ENCODE measurements at regions not wholly inside any gene's neighbourhood (a gene's known extent, or its start where the extent isn't known, plus 50 kb on each side); places are given as distances from the start of the nearest gene placed in this dataset.

DNA sequence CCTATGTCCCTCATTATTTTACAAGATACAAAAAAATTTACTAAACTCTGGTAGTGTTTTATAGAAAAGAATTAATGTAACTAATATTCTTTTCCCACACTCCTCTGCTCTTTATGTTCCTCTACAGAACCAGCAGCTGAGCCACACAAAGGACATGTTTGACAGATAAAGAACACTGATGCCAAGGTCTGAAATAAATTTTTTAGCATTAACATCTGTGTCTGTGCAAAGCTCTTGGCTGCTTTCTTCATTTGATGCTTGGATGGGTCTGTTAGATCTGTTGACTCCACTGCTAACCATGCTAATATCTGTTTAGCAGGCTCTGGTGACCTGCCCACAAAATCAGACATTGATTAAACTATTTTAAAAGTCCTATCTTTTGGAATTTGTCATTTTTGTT lies 2363.8 kb downstream of the PCDH9 start:
- no peaks in the 10 kb centered on the region for H4K20me1 ChIP-seq (ENCODE audit: insufficient read depth)
- BruUV-seq (replicated peaks) = no TSS peak
- no peaks in the 10 kb centered on the region for H3K36me3 ChIP-seq (ENCODE audit: control insufficient read depth in 1 of 2, insufficient read depth in 2 of 2, low read length in 2 of 2)
- ChIA-PET CTCF (no interaction called here), POLR2A (no interaction called here), RAD21 (ENCODE audit: low non-redundant PET in 1 of 2, low total read pairs in 2 of 2, uncharacterized antibody in 2 of 2, unreplicated experiment in 2 of 2) (no interaction called here)
- ATAC-seq = no peak
- H3K9me2 ChIP-seq (ENCODE audit: insufficient read depth) = no peaks in the 10 kb centered on the region
- DNase-seq (ENCODE audit: low read depth, low spot score) = no peak
- H3K4me1 ChIP-seq (ENCODE audit: control insufficient read depth in 1 of 2, insufficient read depth in 2 of 2, low read length in 2 of 2) = no peaks in the 10 kb centered on the region
- TF ChIP-seq POLR2AphosphoS5 (IDR thresholded peaks at IDR 0.05; ENCODE audit: low read depth, low read length) (no peak), ZNF274 (IDR thresholded peaks at IDR 0.05; ENCODE audit: low read depth, low read length) (no peak), JUND (IDR thresholded peaks at IDR 0.05) (no peak)
- no peak overlapping the region for H3K9ac ChIP-seq (ENCODE audit: low read length)
- no peak overlapping the region for H3K4me3 ChIP-seq (replicated peaks in 1 of 2; ENCODE audit: low read depth in 1 of 2, low read length in 2 of 2)
- no peaks in the 10 kb centered on the region for H3K9me3 ChIP-seq (ENCODE audit: control insufficient read depth in 1 of 2, insufficient read depth in 1 of 2, low read depth in 1 of 2, low read length in 2 of 2)
- intact Hi-C loops (cut with micrococcal nuclease) = no loop called here
- no peaks in the 10 kb centered on the region for H3K79me2 ChIP-seq (ENCODE audit: insufficient read depth, low read length)
- H3K27ac ChIP-seq (ENCODE audit: low read depth, low read length) = no peak overlapping the region
- no peak overlapping the region for H3K4me2 ChIP-seq (ENCODE audit: low read length)
- no peak overlapping the region for H2AFZ ChIP-seq (ENCODE audit: low read depth, low read length, poor library complexity, severe bottlenecking)
- no peaks in the 10 kb centered on the region for H3K27me3 ChIP-seq (ENCODE audit: insufficient read depth, low read length)

DNA sequence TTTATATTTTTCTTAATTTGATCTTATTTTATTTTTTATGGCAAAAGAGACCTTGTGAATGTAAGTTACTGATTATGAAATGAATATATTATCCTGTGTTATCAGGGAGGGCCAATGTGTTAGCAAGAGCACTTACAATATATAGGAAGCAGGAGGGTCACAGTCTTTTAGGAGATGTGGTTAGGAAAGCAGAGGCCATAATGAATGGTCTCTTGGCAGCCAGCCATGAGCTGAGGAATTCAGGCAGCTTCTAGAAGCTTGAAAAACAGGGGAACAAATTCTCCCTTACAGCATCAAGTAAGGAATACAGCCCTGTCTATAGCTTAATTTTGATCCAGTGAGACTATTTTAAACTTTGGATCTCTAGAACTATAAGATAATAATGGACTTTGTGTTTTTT lies 2374.6 kb downstream of the PCDH9 start:
- Histone ChIP-seq H3K4me1 (ENCODE audit: control insufficient read depth in 1 of 2, insufficient read depth in 2 of 2, low read length in 2 of 2) (no peaks in the 10 kb centered on the region), H3K4me3 (replicated peaks in 1 of 2; ENCODE audit: low read depth in 1 of 2, low read length in 2 of 2) (no peak overlapping the region), H3K9me3 (ENCODE audit: control insufficient read depth in 1 of 2, insufficient read depth in 1 of 2, low read depth in 1 of 2, low read length in 2 of 2) (no peaks in the 10 kb centered on the region), H3K9ac (ENCODE audit: low read length) (no peak overlapping the region), H3K4me2 (ENCODE audit: low read length) (no peak overlapping the region), H3K36me3 (ENCODE audit: control insufficient read depth in 1 of 2, insufficient read depth in 2 of 2, low read length in 2 of 2) (no peaks in the 10 kb centered on the region), H4K20me1 (ENCODE audit: insufficient read depth) (no peaks in the 10 kb centered on the region), H3K27ac (ENCODE audit: low read depth, low read length) (no peak overlapping the region), H3K9me2 (ENCODE audit: insufficient read depth) (no peaks in the 10 kb centered on the region), H2AFZ (ENCODE audit: low read depth, low read length, poor library complexity, severe bottlenecking) (no peak overlapping the region), H3K79me2 (ENCODE audit: insufficient read depth, low read length) (no peaks in the 10 kb centered on the region), H3K27me3 (ENCODE audit: insufficient read depth, low read length) (no peaks in the 10 kb centered on the region)
- no peak for ATAC-seq
- ChIA-PET RAD21 (ENCODE audit: low non-redundant PET in 1 of 2, low total read pairs in 2 of 2, uncharacterized antibody in 2 of 2, unreplicated experiment in 2 of 2) (no interaction called here), CTCF (no interaction called here), POLR2A (no interaction called here)
- no peak for DNase-seq (ENCODE audit: low read depth, low spot score)
- intact Hi-C loops (cut with micrococcal nuclease) = no loop called here
- TF ChIP-seq SRF (IDR thresholded peaks at IDR 0.05; ENCODE audit: low read depth) (no peak), POLR2AphosphoS5 (IDR thresholded peaks at IDR 0.05; ENCODE audit: low read depth, low read length) (no peak), EZH2phosphoT487 (IDR thresholded peaks at IDR 0.05; ENCODE audit: borderline replicate concordance) (no peak)
- no TSS peak for BruUV-seq (replicated peaks)

Measured in HCT116 (cell line).